ENCODE measurements at regions not wholly inside any gene's neighbourhood (a gene's known extent, or its start where the extent isn't known, plus 50 kb on each side); places are given as distances from the start of the nearest gene placed in this dataset.
"Not testable (repeated sequence)": the region's sequence is repeated elsewhere in the genome, so short reads cannot be mapped to it uniquely, and the experiment has no call there.

- peak overlapping the region; percentile 26 for H3K27ac ChIP-seq
Measured at GRCh38 chr2:215727507-215728503, 285.5 kb downstream of the MREG start.

DNA sequence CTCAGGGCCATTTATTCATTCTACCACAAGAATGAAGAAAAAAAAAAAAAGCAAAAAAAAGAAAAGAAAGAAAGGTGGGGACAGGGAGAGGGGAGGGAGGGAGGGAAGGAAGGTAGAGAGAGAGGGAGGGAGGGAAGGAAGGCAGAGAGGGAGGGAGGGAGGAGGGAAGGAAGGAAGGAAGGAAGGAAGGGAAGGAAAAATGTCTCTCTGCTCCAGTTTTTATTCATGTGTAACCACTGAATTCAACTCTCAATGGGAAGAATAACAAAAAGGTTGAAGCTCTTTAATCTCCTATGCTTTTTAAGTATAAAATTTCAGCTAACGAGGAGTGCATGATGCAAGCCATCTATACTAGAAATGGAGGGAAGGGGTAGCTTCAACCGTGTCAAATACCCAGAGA, 287.3 kb downstream of the MREG start:
- H3K27ac ChIP-seq: no peak overlapping the region
- no peak for DNase-seq (ENCODE audit: low read depth, low spot score)

More at GRCh38 chr2:215727507-215728503, 285.5 kb downstream of the MREG start:
- DNase-seq (ENCODE audit: low read depth, low spot score): no peak

DNA sequence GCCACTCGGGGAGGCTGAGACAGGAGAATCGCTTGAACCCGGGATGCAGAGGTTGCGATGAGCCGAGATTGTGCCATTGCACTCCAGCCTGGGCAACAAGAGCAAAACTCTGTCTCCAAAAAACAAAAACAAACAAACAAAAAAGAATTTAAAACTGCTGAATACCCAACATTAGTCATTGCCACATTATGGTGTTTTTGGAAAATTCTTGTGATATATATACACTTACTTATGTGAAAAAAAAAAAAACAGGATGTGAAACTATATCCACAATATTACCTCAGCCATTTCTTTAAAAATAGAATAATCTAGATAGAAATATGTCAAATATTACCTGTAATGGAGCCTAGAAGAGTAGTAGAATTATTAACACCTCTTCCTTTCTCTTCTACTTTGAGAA, 288.3 kb upstream of the FN1 start:
- DNase-seq (ENCODE audit: low read depth, low spot score): no peak

GRCh38 chr2:215723631-215724011, 287.8 kb upstream of the FN1 start:
- DNase-seq (ENCODE audit: low read depth, low spot score): no peak
- H3K27ac ChIP-seq: no peak overlapping the region

More for the DNA sequence above, 288.3 kb upstream of the FN1 start:
- H3K27ac ChIP-seq: no peak overlapping the region

GRCh38 chr2:215722986-215723630, 287.2 kb upstream of the FN1 start:
- DNase-seq (ENCODE audit: low read depth, low spot score): no peak
- H3K27ac ChIP-seq: no peak overlapping the region

DNA sequence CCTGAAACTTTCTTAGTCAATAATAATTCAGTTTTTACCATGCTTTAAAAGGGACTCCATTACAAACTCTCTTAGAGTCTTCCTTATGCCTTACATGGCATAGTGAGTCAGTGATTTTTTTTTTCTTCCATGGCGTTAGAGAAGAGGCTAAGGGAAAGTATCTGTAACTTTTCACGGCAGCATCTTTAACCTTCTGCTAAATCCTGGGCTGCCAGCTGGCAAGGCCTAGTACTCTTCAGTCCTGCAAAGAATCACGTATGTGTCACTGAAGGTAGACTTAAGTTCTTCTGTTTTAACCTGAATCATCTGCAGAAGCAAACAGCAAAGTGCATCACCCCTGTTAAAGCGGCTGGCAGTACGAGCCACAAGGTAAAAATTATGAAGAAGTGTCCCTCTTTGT, 286.3 kb upstream of the FN1 start:
- no peak for DNase-seq (ENCODE audit: low read depth, low spot score)
- no peak overlapping the region for H3K27ac ChIP-seq

DNA sequence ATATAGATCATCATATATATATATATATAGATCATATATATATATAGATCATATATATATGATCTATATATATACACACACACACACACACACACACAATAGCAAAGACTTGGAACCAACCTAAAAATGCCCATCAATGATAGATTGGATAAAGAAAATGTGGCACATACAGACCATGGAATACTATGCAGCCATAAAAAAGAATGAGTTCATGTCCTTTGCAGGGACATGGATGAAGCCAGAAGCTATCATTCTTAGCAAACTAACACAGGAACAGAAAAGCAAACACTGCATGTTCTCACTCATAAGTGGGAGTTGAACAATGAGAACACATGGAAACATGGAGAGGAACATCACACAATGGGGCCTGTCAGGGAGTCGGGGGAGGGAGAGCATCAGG, 285.6 kb upstream of the FN1 start:
- DNase-seq (ENCODE audit: low read depth, low spot score); H3K27ac ChIP-seq: not testable (repeated sequence)

GRCh38 chr2:215718890-215719289, 283.0 kb upstream of the FN1 start:
- no peak for DNase-seq (ENCODE audit: low read depth, low spot score)
- no peak overlapping the region for H3K27ac ChIP-seq

- no peak overlapping the region for H3K27ac ChIP-seq
- DNase-seq (ENCODE audit: low read depth, low spot score): no peak
Measured at GRCh38 chr2:215718436-215718835, 282.6 kb upstream of the FN1 start.

DNA sequence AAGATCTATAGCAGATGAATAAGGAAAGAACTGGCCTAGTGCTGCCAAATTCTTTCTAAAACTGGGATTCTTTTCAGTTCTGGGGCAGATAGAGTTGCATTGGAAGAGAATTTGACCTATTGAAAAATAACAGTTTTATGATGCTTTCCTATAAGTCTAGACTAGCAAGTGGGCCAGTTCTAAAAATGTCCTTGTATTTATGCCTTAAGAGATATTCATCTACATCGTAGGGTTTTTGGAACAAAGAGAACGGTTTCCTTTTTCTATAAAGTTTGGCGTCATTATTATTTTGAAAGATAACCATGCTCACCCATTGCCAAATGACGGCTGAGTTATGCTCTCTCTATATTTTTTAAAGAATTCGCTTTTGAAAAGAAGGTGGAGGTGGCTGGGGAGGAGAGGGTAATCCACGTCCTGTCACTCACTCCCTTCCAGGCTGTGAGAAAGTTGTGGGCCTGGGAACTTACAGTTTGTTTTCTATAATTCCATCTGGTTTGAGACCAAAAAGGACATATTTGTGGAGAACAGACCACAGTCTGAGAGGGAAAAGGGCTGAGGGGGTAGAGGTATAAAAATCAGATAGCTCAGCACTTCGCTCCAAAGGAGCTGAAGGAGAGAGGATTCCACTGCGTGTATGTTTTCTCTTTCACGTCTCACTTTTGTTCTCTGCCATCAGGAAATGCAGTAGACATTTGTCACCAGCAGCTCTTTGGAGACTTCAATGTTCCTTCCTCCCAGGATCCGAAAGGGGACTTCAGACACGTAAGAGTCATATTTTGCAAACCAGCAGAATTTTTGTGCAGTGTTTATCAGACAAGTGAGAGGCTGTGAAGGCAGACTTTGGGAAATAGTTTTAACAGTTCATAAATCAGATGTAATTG, 281.9 kb upstream of the FN1 start:
- no peak for DNase-seq (ENCODE audit: low read depth, low spot score)
- no peak overlapping the region for H3K27ac ChIP-seq

DNA sequence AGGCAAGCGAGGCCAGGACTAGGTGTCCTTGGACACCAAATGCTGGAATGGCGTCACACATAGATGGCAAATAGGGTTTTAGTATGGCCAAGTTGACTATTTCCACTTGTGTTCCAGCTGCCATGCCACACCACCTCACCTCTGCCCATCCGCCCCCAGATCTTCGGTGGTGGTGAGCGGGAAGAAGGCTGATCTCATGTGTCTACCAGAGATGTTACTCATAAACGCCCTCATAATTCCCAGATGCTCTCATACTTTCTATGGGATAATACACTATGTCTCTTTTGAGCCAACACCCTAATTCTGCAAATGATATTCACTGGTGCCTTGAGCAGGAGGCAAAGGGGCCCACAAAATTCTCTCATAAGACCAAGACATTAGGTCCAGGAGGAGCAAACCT, 281.1 kb upstream of the FN1 start:
- DNase-seq (ENCODE audit: low read depth, low spot score): no peak
- H3K27ac ChIP-seq: no peak overlapping the region

GRCh38 chr2:215712871-215713790, 277.3 kb upstream of the FN1 start:
- no peak overlapping the region for H3K27ac ChIP-seq
- no peak for DNase-seq (ENCODE audit: low read depth, low spot score)

GRCh38 chr2:215712219-215712868, 276.5 kb upstream of the FN1 start:
- DNase-seq (ENCODE audit: low read depth, low spot score): no peak

DNA sequence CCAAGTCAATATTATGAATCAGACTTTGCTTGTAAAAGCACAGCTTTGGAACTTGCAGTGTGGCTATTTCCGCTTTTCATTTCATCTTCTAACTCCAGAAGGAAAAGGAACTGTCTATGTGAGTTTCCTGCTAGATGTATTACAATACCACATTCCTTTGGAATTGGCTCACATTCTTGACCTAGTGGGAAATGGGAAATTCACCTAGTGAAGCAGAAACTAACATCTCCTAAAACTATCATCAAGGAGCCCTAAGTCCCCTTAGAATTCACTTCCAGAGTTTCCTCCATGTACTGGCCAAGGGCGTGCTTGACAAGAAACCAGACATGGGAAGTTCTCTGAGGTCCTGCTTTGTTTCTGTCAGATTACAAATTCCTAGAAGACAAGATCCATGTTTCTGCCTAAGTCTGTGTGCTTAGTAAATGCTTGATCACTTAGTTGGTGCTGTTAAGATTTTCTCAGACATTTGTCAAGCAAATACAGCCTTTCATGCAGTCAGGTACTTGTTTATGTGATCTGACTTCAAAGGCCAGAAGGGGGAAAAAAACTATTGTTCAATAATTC, 275.7 kb upstream of the FN1 start:
- DNase-seq (ENCODE audit: low read depth, low spot score): no peak
- H3K27ac ChIP-seq: peak overlapping the region; percentile 53

More at GRCh38 chr2:215712219-215712868, 276.5 kb upstream of the FN1 start:
- H3K27ac ChIP-seq: peak overlapping the region; percentile 53

DNA sequence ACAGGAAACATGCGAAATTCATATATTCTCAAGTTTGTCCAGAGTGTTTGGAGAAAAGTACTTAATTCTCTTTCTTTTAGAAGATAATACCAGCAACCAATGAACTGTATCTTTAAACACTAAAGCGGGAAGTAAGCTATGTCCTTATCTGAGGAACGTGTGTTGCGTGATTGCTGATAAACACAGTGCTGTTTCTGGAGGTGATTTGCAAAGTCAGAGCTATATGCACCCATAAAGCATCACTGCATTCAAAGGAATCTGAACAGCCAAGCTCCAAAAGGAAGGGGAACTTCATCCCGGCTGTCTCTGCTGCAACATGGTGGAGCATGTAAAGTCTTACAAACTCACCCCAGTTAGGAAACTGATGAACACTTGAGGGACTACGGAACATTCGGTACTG, 271.7 kb upstream of the FN1 start:
- no peak for DNase-seq (ENCODE audit: low read depth, low spot score)
- no peak overlapping the region for H3K27ac ChIP-seq

DNA sequence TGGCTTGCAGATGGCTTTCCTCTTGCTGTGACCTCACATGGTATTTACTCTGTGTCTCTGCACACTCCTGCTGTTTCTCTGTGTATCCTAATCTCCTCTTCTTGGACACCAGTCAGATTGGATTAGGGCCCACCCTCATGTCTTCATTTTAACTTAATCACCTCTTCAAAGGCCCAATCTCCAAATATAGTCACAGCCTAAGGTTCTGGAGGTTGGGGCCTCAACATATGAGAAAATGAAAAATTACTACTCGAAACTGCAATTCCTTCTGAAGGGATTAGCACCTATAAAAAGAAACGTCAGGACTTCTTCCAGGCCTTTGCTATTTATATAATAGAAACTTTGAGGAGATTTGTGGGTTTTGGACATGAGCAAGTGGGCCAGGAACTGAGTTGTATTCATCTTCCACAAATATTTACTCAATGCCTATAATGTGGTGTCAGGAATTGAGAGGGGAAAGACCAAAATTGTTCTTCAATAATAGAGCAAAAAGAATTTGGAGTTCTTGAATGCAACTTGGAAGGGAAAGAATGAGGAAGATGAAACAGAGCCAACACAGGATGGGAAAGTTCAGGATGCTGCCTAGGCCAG, 270.0 kb upstream of the FN1 start:
- H3K27ac ChIP-seq: no peak overlapping the region
- DNase-seq (ENCODE audit: low read depth, low spot score): no peak

GRCh38 chr2:215705281-215705680, 269.4 kb upstream of the FN1 start:
- DNase-seq (ENCODE audit: low read depth, low spot score): no peak
- no peak overlapping the region for H3K27ac ChIP-seq

Data from epithelial cell of prostate (primary cell).